ENCODE measurements at regions not wholly inside any gene's neighbourhood (a gene's known extent, or its start where the extent isn't known, plus 50 kb on each side); places are given as distances from the start of the nearest gene placed in this dataset.

DNA sequence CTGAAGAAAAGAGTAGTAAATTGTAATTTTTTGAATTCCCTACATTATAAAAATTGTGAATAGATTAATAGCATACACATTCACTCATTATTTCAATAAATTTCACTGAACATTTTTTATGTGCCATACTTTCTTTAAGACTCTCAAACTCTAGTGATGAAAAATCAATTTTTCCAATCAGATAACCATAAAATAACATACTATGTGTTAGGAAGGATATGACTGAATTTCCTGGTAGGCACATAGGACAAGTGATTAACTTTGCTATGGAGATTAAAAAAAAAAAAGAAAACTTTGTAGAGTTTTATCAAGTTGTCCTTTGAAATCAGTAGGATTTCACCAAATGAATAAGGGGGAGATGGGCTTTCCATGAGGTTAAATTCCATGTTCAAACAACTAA, 1597.3 kb upstream of the LRRTM3 start:
- H3K27ac Mint-ChIP-seq: no peak overlapping the region
- H3K4me3 Mint-ChIP-seq: no peak overlapping the region
- no peaks in the 10 kb centered on the region for H3K4me1 Mint-ChIP-seq
- H3K9me3 Mint-ChIP-seq: peaks cover 2% of the 10 kb centered on the region
- H3K27me3 Mint-ChIP-seq: no peaks in the 10 kb centered on the region
- H3K36me3 Mint-ChIP-seq: no peaks in the 10 kb centered on the region
- DNase-seq: no peak

DNA sequence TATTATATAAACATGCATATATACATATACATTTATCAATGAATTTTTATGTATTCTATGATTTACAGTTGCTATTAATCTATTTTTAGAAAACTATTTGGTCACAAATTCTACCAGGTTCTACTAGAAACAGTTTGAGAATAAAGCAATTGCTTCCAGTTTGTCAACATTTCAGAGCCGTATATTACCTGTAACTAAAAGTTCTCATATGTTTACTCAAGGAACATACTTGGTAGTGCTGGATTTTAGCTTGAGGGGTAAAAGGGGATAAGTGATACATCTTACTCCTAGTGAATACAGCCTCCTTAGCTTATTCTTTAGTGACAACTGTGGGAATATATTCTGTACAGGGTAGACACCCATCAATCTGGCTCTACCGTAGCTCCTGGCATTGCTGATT, 1590.5 kb upstream of the LRRTM3 start:
- no peak overlapping the region for H3K27ac Mint-ChIP-seq
- H3K4me1 Mint-ChIP-seq: no peaks in the 10 kb centered on the region

DNA sequence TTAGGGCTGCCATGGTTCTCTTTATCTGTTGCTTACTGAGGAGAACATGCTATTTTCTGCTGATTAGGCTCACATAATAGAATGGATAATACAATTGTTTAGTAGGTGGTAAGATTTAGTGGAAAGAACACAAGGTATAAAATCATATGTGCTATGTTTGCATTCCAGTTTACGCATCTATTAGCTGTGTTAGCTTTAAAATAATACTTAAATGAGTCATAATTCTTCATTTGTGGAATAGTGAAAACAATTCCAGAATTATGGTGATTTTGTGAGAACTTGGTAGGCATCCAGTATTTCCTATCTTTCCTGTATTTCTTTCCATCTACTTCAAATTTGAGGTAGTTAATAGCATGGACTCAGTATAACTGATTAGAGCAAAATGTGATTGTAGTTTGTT, 1585.5 kb upstream of the LRRTM3 start:
- H3K9me3 Mint-ChIP-seq: peaks cover 1% of the 10 kb centered on the region
- no peak overlapping the region for H3K4me3 Mint-ChIP-seq
- no peaks in the 10 kb centered on the region for H3K36me3 Mint-ChIP-seq
- no peak for DNase-seq
- no peaks in the 10 kb centered on the region for H3K27me3 Mint-ChIP-seq
- no peaks in the 10 kb centered on the region for H3K4me1 Mint-ChIP-seq
- H3K27ac Mint-ChIP-seq: no peak overlapping the region

More for the DNA sequence above, 1590.5 kb upstream of the LRRTM3 start:
- DNase-seq: no peak
- Mint-ChIP-seq H3K4me3 (no peak overlapping the region), H3K9me3 (peaks cover 1% of the 10 kb centered on the region), H3K27me3 (no peaks in the 10 kb centered on the region), H3K36me3 (no peaks in the 10 kb centered on the region)

DNA sequence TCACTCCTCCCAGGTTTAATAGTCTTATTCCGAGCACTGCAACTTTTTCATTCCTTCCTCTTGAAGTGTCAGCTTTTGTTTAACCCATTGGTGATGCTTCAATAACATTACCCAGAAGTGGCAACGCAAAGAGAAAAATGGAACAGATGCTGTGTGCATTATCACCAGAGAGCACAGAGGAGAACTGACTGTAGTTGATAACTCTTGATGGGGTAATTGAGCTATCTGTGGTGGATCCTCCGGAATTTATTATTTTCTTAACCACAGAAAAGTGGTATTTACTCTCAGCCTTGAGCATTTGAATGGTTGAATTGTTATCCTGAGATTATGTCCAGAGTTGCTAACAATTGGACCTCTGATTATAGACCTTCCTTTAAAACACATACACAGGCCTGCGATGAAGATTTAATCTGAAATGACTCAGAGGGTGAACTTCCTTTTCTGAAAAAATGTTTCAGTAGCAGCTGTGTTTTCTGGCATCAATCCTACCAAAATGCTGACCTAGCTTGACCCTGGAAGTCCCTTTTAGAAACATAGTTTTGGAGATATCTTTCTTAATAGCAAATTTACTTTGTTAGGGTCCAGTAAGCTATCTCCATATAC, 1584.4 kb upstream of the LRRTM3 start:
- Mint-ChIP-seq H3K4me1 (no peaks in the 10 kb centered on the region), H3K36me3 (no peaks in the 10 kb centered on the region), H3K4me3 (no peak overlapping the region), H3K27me3 (no peaks in the 10 kb centered on the region), H3K9me3 (peaks cover 1% of the 10 kb centered on the region), H3K27ac (no peak overlapping the region)
- DNase-seq: no peak

DNA sequence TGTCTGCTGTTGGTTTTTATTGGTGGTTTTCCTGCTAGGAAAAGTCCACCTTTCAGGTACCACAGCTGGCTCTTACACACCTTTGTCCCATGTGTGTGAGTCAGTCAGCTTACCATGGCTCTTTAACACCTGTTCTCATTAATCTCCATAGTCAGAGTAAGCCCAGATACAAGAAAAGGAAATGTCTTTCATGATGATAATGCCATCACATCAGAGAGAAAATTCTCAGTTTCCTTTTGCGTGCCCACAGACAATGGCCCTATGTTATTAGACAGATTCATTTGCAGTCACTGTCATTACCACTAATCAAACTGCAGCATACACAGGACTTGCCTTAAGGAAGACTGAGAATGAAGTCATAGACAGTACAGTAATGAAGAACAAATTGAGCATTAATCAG, 1583.6 kb upstream of the LRRTM3 start:
- no peaks in the 10 kb centered on the region for H3K4me1 Mint-ChIP-seq
- no peaks in the 10 kb centered on the region for H3K36me3 Mint-ChIP-seq
- H3K27me3 Mint-ChIP-seq: no peaks in the 10 kb centered on the region
- H3K4me3 Mint-ChIP-seq: no peak overlapping the region
- H3K27ac Mint-ChIP-seq: no peak overlapping the region
- no peak for DNase-seq
- H3K9me3 Mint-ChIP-seq: no peaks in the 10 kb centered on the region

DNA sequence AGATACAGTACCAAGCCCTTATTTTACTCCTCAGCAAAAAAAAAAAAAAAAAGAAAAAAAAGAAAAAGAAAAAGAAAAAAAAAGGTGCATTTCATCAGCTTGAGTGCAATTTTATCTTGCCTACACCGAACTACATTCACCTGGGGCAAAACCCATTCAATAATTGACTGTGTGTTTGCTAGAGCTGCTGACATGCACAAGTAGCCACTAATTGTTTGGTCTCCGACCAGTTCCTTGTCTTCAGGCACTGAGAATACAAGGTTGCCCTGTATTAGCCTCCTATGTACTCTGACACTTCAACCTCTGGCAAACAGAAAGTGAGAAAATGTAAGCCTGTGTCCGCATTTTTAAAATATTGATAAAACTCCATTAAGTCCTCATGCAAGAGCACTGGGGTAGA, 1579.4 kb upstream of the LRRTM3 start:
- no peak overlapping the region for H3K27ac Mint-ChIP-seq
- no peaks in the 10 kb centered on the region for H3K36me3 Mint-ChIP-seq
- no peaks in the 10 kb centered on the region for H3K9me3 Mint-ChIP-seq
- H3K4me3 Mint-ChIP-seq: no peak overlapping the region
- H3K27me3 Mint-ChIP-seq: no peaks in the 10 kb centered on the region
- DNase-seq: no peak
- no peaks in the 10 kb centered on the region for H3K4me1 Mint-ChIP-seq

DNA sequence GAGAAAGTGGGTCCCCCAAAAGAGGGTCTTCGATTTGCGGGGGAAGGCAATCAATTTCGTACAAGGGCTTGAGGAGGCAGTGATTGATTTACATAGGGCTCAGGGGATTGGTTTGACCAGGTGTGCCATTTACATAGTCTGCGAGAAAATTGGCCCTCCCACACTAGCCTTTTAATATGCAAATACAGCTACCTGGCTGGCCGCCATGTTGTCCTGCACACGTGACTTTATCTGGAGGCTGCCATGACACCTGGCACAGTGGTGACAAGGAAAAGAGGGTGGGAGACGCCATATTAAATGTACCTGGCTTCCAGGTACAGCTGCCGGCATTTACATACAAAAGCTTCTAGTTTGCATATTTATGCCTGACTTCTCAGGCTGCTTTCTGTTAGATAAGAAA, 1577.2 kb upstream of the LRRTM3 start:
- DNase-seq: no peak
- peaks cover 2% of the 10 kb centered on the region for H3K9me3 Mint-ChIP-seq
- no peak overlapping the region for H3K27ac Mint-ChIP-seq
- H3K27me3 Mint-ChIP-seq: no peaks in the 10 kb centered on the region
- H3K4me3 Mint-ChIP-seq: no peak overlapping the region
- H3K36me3 Mint-ChIP-seq: no peaks in the 10 kb centered on the region
- H3K4me1 Mint-ChIP-seq: no peaks in the 10 kb centered on the region

DNA sequence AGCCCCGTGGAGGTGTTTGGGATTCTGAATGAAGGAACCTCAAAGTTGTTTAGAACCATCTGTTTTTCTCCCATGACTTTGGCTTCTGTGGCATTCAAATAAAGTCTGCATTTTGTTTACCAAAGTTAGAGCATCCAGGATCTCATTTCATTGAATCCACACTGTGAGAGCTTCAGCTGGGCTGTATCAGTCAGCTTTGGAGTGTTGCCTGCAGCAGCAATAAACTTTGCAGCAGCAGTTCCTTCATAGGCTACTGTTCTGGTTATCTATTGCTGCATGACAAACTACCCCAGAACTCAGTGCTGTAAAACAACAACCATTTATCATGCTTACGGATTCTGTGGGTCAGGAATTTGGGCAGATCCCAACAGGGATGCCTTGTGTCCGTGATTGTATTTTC, 1575.2 kb upstream of the LRRTM3 start:
- H3K27me3 Mint-ChIP-seq: no peaks in the 10 kb centered on the region
- no peak overlapping the region for H3K27ac Mint-ChIP-seq
- H3K9me3 Mint-ChIP-seq: peaks cover 2% of the 10 kb centered on the region
- H3K4me3 Mint-ChIP-seq: no peak overlapping the region
- H3K4me1 Mint-ChIP-seq: no peaks in the 10 kb centered on the region
- no peaks in the 10 kb centered on the region for H3K36me3 Mint-ChIP-seq
- no peak for DNase-seq

DNA sequence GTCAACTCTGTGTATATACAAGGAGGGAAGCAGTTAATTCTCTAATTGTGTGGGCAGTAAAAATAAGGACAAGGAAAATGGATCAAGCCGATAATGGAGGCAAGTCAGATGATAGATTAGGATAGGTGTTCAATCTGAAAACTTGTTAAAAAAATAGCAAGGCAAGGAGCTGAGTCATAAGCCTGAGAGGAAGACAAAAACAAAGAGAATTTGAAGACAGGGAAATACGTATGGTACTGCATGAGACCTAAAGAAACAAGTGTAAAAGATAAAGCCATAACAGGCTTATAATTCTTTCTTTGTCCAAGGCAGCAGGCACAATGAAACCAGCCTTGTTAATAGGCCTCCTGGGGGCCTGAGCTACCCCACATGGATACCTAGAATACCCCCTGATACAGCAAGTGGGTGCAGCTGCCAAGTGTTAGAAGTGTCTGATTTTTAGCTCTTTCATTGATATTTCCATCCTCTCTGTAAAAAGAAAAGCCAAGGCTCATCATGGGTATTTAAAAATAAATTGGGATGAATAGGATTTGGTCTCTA, 1570.6 kb upstream of the LRRTM3 start:
- no peak for DNase-seq
- H3K4me1 Mint-ChIP-seq: no peaks in the 10 kb centered on the region
- H3K36me3 Mint-ChIP-seq: no peaks in the 10 kb centered on the region
- no peak overlapping the region for H3K27ac Mint-ChIP-seq
- peaks cover 12% of the 10 kb centered on the region for H3K9me3 Mint-ChIP-seq
- H3K27me3 Mint-ChIP-seq: no peaks in the 10 kb centered on the region
- no peak overlapping the region for H3K4me3 Mint-ChIP-seq

DNA sequence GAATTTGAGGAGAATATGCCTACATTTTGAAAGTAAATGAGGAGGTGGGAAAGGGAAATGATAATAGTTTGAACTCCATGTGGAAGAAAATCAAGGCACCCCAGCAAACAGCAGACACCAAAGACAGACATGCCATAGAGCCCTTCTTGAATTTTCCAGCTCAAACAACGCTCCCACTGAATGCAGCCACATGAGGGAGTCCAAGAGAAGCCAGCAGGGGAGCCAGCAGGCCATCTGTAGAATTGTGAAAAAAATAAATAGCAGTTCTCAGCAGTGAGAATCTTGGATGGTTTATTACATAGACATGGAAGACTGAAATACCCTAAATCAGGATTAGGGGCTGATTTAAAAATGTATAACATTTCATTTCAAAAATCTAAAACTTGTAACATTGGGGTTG, 1567.3 kb upstream of the LRRTM3 start:
- Mint-ChIP-seq H3K27ac (no peak overlapping the region), H3K4me3 (no peak overlapping the region), H3K4me1 (no peaks in the 10 kb centered on the region)

DNA sequence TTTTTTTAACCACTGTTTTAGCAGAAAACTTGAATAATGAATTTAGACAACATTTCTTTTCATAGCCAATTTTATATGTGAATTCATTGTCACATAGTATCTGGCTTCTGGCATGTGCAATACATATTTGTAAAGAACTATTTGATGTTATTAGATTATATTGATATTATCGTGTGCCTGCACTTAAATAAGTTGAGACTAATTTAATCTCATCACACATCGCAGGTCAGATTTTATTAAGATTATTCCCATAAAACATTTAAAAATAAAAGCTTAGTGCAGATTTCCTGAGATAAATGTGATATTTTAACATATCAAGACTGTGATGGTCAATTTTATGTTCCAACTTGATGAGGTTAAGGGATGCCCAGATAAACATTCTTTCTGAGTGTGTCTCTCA, 1565.3 kb upstream of the LRRTM3 start:
- no peaks in the 10 kb centered on the region for H3K27me3 Mint-ChIP-seq
- H3K9me3 Mint-ChIP-seq: peaks cover 13% of the 10 kb centered on the region
- no peaks in the 10 kb centered on the region for H3K36me3 Mint-ChIP-seq
- H3K4me1 Mint-ChIP-seq: no peaks in the 10 kb centered on the region
- no peak overlapping the region for H3K27ac Mint-ChIP-seq
- H3K4me3 Mint-ChIP-seq: no peak overlapping the region
- no peak for DNase-seq

More for the DNA sequence above, 1567.3 kb upstream of the LRRTM3 start:
- no peaks in the 10 kb centered on the region for H3K36me3 Mint-ChIP-seq
- peaks cover 11% of the 10 kb centered on the region for H3K9me3 Mint-ChIP-seq
- H3K27me3 Mint-ChIP-seq: no peaks in the 10 kb centered on the region
- no peak for DNase-seq

DNA sequence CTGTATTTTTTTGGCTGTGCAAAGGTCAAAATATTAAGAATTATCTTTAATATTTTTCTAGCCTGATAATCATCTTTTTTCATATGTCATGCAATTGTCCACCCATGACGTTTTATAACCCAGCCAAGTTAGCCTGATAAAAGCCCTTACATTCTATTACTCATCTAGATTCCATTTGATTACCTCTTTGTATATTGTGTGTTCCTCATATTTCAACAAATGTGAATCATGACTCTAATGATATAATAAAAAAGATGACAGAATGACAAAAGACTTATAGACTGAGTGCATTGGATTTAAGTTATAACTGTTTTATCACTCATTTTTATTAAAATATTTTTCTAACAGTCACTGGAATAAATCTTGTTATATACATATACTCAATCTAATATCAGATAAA, 1560.0 kb upstream of the LRRTM3 start:
- Mint-ChIP-seq H3K9me3 (peaks cover 3% of the 10 kb centered on the region), H3K27me3 (no peaks in the 10 kb centered on the region), H3K4me1 (no peaks in the 10 kb centered on the region), H3K4me3 (no peak overlapping the region), H3K36me3 (no peaks in the 10 kb centered on the region), H3K27ac (no peak overlapping the region)
- DNase-seq: no peak

DNA sequence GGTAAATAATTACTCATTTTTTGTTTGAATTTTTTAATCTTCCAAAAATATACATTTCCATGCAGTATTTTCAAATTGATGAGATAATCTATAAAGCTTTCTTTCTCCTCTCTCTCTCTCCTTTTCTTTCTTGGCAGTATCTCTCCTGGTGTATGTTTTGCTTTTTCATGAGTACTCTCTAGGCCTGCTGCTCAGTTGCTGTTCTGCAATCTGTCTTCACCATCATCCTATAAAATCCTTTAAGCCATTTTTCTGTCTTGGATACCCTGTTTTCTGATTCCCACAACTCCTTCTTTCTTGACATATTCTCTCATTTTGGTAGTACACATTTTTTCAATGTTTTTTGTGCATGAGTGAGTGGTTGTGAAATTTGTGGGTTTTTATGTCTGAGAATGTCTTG, 1558.1 kb upstream of the LRRTM3 start:
- Mint-ChIP-seq H3K4me1 (no peaks in the 10 kb centered on the region), H3K27me3 (no peaks in the 10 kb centered on the region), H3K27ac (no peak overlapping the region), H3K4me3 (no peak overlapping the region), H3K9me3 (peaks cover 3% of the 10 kb centered on the region), H3K36me3 (no peaks in the 10 kb centered on the region)
- DNase-seq: no peak

DNA sequence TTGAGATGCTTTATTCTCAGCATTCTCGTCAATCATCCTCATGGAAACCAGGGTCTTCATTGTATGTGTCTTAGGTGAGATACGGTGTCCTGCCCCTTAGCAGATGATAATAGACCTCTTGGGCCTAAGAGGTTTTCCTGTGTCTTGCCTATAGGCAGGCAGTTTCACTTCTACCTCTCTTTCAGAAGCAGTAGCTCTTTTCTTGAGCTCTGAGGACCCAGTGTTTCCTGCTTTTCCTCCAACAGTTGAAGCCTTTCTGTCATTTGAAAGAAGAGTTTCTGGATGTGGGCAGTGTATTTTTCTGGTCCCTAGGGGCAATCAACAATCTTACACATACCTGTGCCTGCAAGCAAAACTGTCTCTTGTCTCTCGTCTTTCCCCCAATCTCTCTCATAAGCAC, 1550.3 kb upstream of the LRRTM3 start:
- Mint-ChIP-seq H3K4me1 (no peaks in the 10 kb centered on the region), H3K9me3 (no peaks in the 10 kb centered on the region), H3K27ac (no peak overlapping the region), H3K36me3 (no peaks in the 10 kb centered on the region), H3K27me3 (no peaks in the 10 kb centered on the region), H3K4me3 (no peak overlapping the region)
- no peak for DNase-seq

DNA sequence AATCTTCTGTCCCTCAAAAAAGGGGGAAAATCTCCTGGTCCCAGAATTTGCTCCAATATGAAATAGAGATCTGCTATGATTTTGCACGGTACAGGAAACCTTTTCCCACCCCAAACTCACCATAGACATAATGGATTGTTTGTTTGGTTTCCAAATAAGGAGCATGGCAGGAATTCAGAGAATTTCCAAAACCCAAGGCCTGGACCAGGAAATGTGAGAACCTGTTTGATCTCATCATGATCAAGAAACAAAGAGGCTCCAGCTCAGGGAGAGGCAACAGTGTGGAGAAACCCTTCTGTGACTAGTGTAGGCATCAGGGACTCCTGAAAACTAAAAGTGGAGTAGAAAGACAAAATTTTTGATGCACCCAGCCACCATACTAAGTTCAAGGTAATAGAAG, 1548.1 kb upstream of the LRRTM3 start:
- Mint-ChIP-seq H3K27ac (no peak overlapping the region), H3K4me3 (no peak overlapping the region), H3K9me3 (no peaks in the 10 kb centered on the region), H3K27me3 (no peaks in the 10 kb centered on the region), H3K36me3 (no peaks in the 10 kb centered on the region), H3K4me1 (no peaks in the 10 kb centered on the region)
- no peak for DNase-seq

DNA sequence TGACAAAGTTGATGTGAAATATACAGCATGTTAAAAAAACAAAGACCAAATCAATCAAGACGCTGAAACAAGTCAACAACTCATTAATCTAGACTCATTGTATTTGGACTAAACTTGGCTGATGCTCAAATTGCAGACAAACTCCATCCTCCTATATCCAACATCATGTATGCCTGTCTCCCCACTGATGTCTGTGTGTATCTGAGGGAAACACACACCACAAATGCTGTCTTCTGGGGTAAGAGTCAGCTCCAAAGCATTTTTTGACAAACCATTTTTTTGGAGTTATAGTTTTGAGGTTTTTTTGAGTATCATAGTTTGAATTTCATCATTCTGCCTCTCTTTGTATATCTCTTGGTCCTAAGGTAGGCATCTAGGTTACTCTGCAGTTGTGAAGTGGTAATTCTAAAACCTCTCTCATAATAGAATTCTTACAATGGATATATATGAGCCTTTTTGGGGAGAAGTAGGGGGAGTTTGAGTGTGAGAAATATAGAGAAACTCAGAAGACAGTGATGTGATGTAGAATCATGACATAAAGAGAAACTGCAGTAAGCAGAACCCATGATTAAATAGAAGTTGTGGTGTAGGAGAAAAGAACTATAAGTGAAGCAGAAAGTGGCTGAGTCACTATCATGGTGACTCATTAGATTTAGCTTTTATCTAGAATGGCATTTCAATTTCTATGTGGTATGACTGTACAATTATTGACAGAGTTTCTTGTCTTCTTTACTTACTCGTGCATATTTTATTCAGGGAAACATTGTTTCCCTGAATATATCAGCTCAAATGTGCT, 1531.1 kb upstream of the LRRTM3 start:
- no peak for DNase-seq
- Mint-ChIP-seq H3K36me3 (no peaks in the 10 kb centered on the region), H3K27ac (no peak overlapping the region), H3K27me3 (no peaks in the 10 kb centered on the region), H3K4me3 (no peak overlapping the region), H3K4me1 (no peaks in the 10 kb centered on the region), H3K9me3 (peaks cover 7% of the 10 kb centered on the region)
